ENCODE measurements at regions not wholly inside any gene's neighbourhood (a gene's known extent, or its start where the extent isn't known, plus 50 kb on each side); places are given as distances from the start of the nearest gene placed in this dataset.
"Not testable (repeated sequence)": the region's sequence is repeated elsewhere in the genome, so short reads cannot be mapped to it uniquely, and the experiment has no call there.

- TF ChIP-seq, protein P1, sequence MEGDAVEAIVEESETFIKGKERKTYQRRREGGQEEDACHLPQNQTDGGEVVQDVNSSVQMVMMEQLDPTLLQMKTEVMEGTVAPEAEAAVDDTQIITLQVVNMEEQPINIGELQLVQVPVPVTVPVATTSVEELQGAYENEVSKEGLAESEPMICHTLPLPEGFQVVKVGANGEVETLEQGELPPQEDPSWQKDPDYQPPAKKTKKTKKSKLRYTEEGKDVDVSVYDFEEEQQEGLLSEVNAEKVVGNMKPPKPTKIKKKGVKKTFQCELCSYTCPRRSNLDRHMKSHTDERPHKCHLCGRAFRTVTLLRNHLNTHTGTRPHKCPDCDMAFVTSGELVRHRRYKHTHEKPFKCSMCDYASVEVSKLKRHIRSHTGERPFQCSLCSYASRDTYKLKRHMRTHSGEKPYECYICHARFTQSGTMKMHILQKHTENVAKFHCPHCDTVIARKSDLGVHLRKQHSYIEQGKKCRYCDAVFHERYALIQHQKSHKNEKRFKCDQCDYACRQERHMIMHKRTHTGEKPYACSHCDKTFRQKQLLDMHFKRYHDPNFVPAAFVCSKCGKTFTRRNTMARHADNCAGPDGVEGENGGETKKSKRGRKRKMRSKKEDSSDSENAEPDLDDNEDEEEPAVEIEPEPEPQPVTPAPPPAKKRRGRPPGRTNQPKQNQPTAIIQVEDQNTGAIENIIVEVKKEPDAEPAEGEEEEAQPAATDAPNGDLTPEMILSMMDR (IDR thresholded peaks at IDR 0.05; ENCODE audit: low read depth, low read length, missing control alignments) = no peak
- no peak overlapping the region for H3K4me3 ChIP-seq (ENCODE audit: low read depth, low read length)
- DNase-seq (ENCODE audit: low read depth) = no peak
Observed at GRCh38 chr11:91067666-91068065, 844.8 kb upstream of the CHORDC1 start.

GRCh38 chr11:91066456-91067047 is 843.7 kb upstream of the CHORDC1 start:
- no peak for DNase-seq (ENCODE audit: low read depth)
- no peak overlapping the region for H3K4me3 ChIP-seq (ENCODE audit: low read depth, low read length)
- TF ChIP-seq, protein P1 (IDR thresholded peaks at IDR 0.05; ENCODE audit: low read depth, low read length, missing control alignments) = no peak

GRCh38 chr11:91063399-91063798 is 840.5 kb upstream of the CHORDC1 start:
- not testable (repeated sequence) for H3K4me3 ChIP-seq (ENCODE audit: low read depth, low read length); DNase-seq (ENCODE audit: low read depth)

- TF ChIP-seq, protein P1 (IDR thresholded peaks at IDR 0.05; ENCODE audit: low read depth, low read length, missing control alignments) = no peak
- DNase-seq (ENCODE audit: low read depth) = no peak
- no peak overlapping the region for H3K4me3 ChIP-seq (ENCODE audit: low read depth, low read length)
Observed at GRCh38 chr11:91047882-91048281, 825.0 kb upstream of the CHORDC1 start.

- no peak for DNase-seq (ENCODE audit: low read depth)
- H3K4me3 ChIP-seq (ENCODE audit: low read depth, low read length) = no peak overlapping the region
- TF ChIP-seq, protein P1 (IDR thresholded peaks at IDR 0.05; ENCODE audit: low read depth, low read length, missing control alignments) = no peak
Observed at GRCh38 chr11:91046261-91046660, 823.4 kb upstream of the CHORDC1 start.

DNA sequence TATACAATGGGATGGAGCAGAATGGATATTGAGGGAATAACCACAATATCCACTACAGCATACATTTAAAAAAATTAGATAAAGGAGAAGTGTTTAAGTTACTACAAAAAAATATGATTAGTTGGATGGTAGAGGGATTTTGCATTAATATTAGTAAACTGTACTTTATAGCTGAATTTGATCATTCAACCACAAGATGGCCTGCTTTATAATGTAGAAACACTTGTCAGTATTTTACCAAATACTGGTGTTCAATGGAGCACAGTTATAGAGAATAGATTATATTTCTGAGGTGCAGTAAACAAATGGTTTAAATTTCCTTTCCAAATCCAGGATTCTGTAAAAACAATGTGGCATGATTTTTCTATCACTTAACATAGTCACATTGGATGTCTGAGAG is 818.8 kb upstream of the CHORDC1 start:
- TF ChIP-seq, protein P1 (IDR thresholded peaks at IDR 0.05; ENCODE audit: low read depth, low read length, missing control alignments) = no peak
- no peak for DNase-seq (ENCODE audit: low read depth)

GRCh38 chr11:91023731-91024130 is 800.9 kb upstream of the CHORDC1 start:
- H3K4me3 ChIP-seq (ENCODE audit: low read depth, low read length) = no peak overlapping the region
- TF ChIP-seq, protein P1 (IDR thresholded peaks at IDR 0.05; ENCODE audit: low read depth, low read length, missing control alignments) = no peak
- no peak for DNase-seq (ENCODE audit: low read depth)

More for the DNA sequence above, 818.8 kb upstream of the CHORDC1 start:
- no peak overlapping the region for H3K4me3 ChIP-seq (ENCODE audit: low read depth, low read length)
